Urinary bladder (tissue), 3 donors: ENCODE measurements at regions not wholly inside any gene's neighbourhood (a gene's known extent, or its start where the extent isn't known, plus 50 kb on each side); places are given as distances from the start of the nearest gene placed in this dataset.
"Not testable (repeated sequence)": the region's sequence is repeated elsewhere in the genome, so short reads cannot be mapped to it uniquely, and the experiment has no call there.

Experiments
- DNase-seq: peaks from one replicate; pipeline ENCODE4 v3.0.0-alpha.2; 2015; ENCODE audit errors: extremely low spot score
- H3K27ac ChIP-seq: one replicate; pipeline ENCODE4 v1.5.1; 2013; ENCODE audit warnings: low read depth, mild to moderate bottlenecking, moderate library complexity
- H3K36me3 ChIP-seq: one replicate; pipeline ENCODE4 v1.6.1; 2013; ENCODE audit warnings: mild to moderate bottlenecking, moderate library complexity; ENCODE audit not compliant: insufficient read depth
- H3K4me1 ChIP-seq: one replicate; pipeline ENCODE4 v1.6.1; 2013; ENCODE audit warnings: mild to moderate bottlenecking, moderate library complexity; ENCODE audit not compliant: insufficient read depth
- H3K4me3 ChIP-seq: one replicate; pipeline ENCODE4 v1.5.1; 2013; ENCODE audit warnings: low read depth, low read length
- WGBS: extraction: QIAGEN DNeasy Blood & Tissue Kit; methylation state at CpG from one replicate; pipeline ENCODE4 v1.1.7; 2013; 5-methylcytosine and 5-hydroxymethylcytosine counted together
- donor health status: healthy with polysubstance abuse.
- donor health status: healthy.

- no peak overlapping the region for H3K4me3 ChIP-seq
- DNase-seq: no peak
- no peaks in the 10 kb centered on the region for H3K4me1 ChIP-seq
- H3K36me3 ChIP-seq: no peaks in the 10 kb centered on the region
- 82% methylated on average over 3 of the region's 3 CpGs for WGBS
- H3K27ac ChIP-seq: no peak overlapping the region
Observed at GRCh38 chr3:55158345-55158744, 230.5 kb upstream of the LRTM1 start.

GRCh38 chr3:55157731-55158130 is 229.9 kb upstream of the LRTM1 start:
- WGBS: 83% methylated on average over 1 of the region's 1 CpG
- Histone ChIP-seq H3K36me3 (no peaks in the 10 kb centered on the region), H3K4me1 (no peaks in the 10 kb centered on the region), H3K27ac (no peak overlapping the region), H3K4me3 (no peak overlapping the region)
- no peak for DNase-seq

- Histone ChIP-seq H3K4me3 (no peak overlapping the region), H3K36me3 (no peaks in the 10 kb centered on the region), H3K27ac (no peak overlapping the region), H3K4me1 (no peaks in the 10 kb centered on the region)
- 91% methylated on average over 9 of the region's 9 CpGs for WGBS
- no peak for DNase-seq
Observed at GRCh38 chr3:55156851-55157650, 229.2 kb upstream of the LRTM1 start.

- Histone ChIP-seq H3K4me3 (peak overlapping the region; percentile 30), H3K4me1 (no peaks in the 10 kb centered on the region), H3K36me3 (no peaks in the 10 kb centered on the region), H3K27ac (no peak overlapping the region)
- whole genome bisulfite sequencing: 28% methylated on average over 9 of the region's 9 CpGs
- DNase-seq: no peak
Observed at GRCh38 chr3:55147856-55148720, 220.2 kb upstream of the LRTM1 start.

- Histone ChIP-seq H3K36me3 (no peaks in the 10 kb centered on the region), H3K4me3 (no peak overlapping the region), H3K4me1 (no peaks in the 10 kb centered on the region), H3K27ac (no peak overlapping the region)
- WGBS: 67% methylated on average over 3 of the region's 3 CpGs
- no peak for DNase-seq
Observed at GRCh38 chr3:55147406-55147805, 219.5 kb upstream of the LRTM1 start.

- Histone ChIP-seq H3K4me1 (no peaks in the 10 kb centered on the region), H3K36me3 (no peaks in the 10 kb centered on the region), H3K27ac (no peak overlapping the region), H3K4me3 (no peak overlapping the region)
- no peak for DNase-seq
- WGBS: 67% methylated on average over 4 of the region's 4 CpGs
Observed at GRCh38 chr3:55146216-55146615, 218.4 kb upstream of the LRTM1 start.

- WGBS: 76% methylated on average over 7 of the region's 7 CpGs
- no peak for DNase-seq
- Histone ChIP-seq H3K36me3 (no peaks in the 10 kb centered on the region), H3K4me1 (no peaks in the 10 kb centered on the region), H3K27ac (no peak overlapping the region), H3K4me3 (no peak overlapping the region)
Observed at GRCh38 chr3:55144015-55144673, 216.3 kb upstream of the LRTM1 start.

GRCh38 chr3:55143336-55143735 is 215.5 kb upstream of the LRTM1 start:
- 81% methylated on average over 2 of the region's 2 CpGs for WGBS
- Histone ChIP-seq H3K4me3 (no peak overlapping the region), H3K4me1 (no peaks in the 10 kb centered on the region), H3K27ac (no peak overlapping the region), H3K36me3 (no peaks in the 10 kb centered on the region)
- DNase-seq: no peak

- not testable (repeated sequence) for H3K4me3 ChIP-seq, H3K27ac ChIP-seq, H3K36me3 ChIP-seq, H3K4me1 ChIP-seq, DNase-seq
- 94% methylated on average over 25 of the region's 25 CpGs for WGBS
Observed at GRCh38 chr3:55136291-55136690, 208.4 kb upstream of the LRTM1 start.

GRCh38 chr3:55128225-55128823 is 200.5 kb upstream of the LRTM1 start:
- DNase-seq: no peak
- Histone ChIP-seq H3K4me3 (no peak overlapping the region), H3K27ac (no peak overlapping the region), H3K36me3 (no peaks in the 10 kb centered on the region), H3K4me1 (no peaks in the 10 kb centered on the region)
- 43% methylated on average over 8 of the region's 8 CpGs for WGBS

- no peak for DNase-seq
- no peaks in the 10 kb centered on the region for H3K4me1 ChIP-seq
- no peaks in the 10 kb centered on the region for H3K36me3 ChIP-seq
- H3K27ac ChIP-seq: no peak overlapping the region
- WGBS: 62% methylated on average over 4 of the region's 4 CpGs
- H3K4me3 ChIP-seq: no peak overlapping the region
Observed at GRCh38 chr3:55127565-55127964, 199.7 kb upstream of the LRTM1 start.

- Histone ChIP-seq H3K36me3 (no peaks in the 10 kb centered on the region), H3K4me3 (no peak overlapping the region), H3K4me1 (no peaks in the 10 kb centered on the region), H3K27ac (no peak overlapping the region)
- 72% methylated on average over 4 of the region's 4 CpGs for WGBS
- no peak for DNase-seq
Observed at GRCh38 chr3:55124371-55124770, 196.5 kb upstream of the LRTM1 start.
